HPDE6-E6E7 (cell line): ENCODE measurements at regions not wholly inside any gene's neighbourhood (a gene's known extent, or its start where the extent isn't known, plus 50 kb on each side); places are given as distances from the start of the nearest gene placed in this dataset.
"Not testable (repeated sequence)": the region's sequence is repeated elsewhere in the genome, so short reads cannot be mapped to it uniquely, and the experiment has no call there.

Experiments
- DNase-seq: peaks from one replicate; pipeline ENCODE4 v3.0.0; 2011; ENCODE audit warnings: missing footprints; ENCODE audit errors: extremely low spot score

DNA sequence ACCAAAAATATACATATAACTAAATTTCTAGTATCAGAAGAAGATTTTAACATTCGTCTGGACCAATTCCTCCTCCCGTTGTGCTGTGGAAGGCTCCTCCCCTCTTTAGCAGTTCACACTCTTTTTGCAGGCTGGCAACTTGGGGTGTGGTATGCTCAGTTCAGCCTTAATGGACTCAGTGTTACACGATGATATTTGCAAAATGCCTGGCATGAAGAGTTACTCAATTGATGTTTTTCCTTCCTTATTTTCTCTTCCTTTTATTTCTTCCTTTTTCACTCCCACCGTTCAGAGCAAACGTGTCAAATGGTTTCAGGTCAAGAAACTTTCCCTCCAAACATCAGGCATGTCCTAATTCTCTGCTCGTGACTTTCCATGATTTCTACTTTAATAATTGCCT is 248.3 kb downstream of the PHF14 start:
- no peak for DNase-seq

DNA sequence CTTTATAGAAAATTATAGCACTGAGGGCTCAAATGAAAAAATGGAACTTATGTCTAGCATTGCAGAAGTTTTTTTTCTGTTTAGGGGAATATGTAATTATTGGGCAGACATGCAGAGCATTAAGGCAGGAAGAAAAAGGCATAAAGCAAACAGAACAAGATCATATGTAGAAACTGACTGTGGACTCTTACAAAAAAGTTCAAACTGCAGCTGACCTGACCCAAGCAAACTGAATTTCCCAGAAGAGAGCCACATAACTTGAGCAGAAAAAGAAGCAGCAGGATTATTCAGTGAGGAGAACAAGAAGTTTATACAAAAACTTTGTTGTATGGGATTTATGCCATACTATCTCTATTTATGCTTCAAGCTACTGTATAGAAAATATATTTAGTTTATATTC is 250.9 kb downstream of the PHF14 start:
- no peak for DNase-seq

GRCh38 chr7:11228515-11228914 is 254.8 kb downstream of the PHF14 start:
- peak; percentile 2 for DNase-seq

- DNase-seq, result no peak
These were observed 257.5 kb downstream of the PHF14 start for GRCh38 chr7:11231190-11231589.

- no peak for DNase-seq
These were observed 258.8 kb downstream of the PHF14 start for GRCh38 chr7:11232462-11232861.

DNA sequence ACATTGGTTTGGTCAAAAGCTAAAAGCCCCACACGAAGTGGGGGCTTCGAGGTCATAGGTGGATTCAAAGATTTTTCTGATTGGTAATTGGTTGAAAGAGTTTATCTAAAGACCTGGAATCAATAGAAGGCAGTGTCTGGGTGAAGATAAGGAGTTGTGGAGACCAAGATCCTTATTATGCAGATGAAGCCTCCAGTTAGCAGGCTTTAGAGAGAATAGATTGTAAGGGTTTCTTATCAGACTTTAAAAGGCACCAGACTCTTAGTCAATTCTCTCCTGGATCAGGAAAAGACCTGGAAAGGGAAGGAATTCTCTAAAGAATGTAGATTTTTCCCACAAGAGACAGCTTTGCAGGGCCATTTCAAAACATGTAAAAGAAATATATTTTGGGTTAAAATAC is 260.2 kb downstream of the PHF14 start:
- DNase-seq, result no peak

DNA sequence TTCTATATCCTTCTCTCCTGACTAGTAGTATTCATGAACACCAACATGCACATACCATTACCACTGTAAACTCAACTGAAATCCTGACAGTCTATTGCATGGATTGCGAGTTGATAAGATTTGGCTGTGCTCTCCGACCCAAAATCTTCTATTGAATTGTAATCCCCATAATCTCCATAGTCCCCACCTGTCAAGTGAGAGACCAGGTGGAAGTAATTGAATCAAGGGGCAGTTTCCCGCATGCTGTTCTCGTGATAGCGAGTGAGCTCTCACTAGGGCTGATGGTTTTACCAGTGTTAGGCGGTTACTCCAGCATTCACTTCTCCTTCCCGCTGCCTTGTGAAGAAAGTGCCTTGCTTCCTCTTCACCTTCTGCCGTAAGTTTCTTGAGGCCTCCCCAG is 261.8 kb downstream of the PHF14 start:
- DNase-seq, result no peak

DNA sequence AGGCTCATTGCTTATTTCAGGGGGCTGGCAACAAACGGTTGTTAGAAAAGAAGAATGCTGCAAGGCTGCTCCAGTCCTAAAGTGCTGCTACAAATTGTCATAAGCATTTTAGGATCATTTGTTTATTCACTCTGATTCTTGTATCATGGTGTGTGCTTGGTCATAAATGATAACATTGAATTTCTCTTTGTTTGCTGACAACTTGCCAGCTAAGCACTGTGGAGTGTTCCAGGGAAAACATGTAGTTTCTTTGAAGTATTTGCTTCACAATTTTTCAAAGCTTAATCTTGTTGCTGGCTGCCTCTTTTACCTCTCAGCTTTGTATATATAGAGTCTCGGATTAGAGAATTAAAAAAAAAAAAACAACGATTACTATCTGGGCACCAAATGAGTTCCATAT is 263.0 kb downstream of the PHF14 start:
- DNase-seq, result no peak

DNA sequence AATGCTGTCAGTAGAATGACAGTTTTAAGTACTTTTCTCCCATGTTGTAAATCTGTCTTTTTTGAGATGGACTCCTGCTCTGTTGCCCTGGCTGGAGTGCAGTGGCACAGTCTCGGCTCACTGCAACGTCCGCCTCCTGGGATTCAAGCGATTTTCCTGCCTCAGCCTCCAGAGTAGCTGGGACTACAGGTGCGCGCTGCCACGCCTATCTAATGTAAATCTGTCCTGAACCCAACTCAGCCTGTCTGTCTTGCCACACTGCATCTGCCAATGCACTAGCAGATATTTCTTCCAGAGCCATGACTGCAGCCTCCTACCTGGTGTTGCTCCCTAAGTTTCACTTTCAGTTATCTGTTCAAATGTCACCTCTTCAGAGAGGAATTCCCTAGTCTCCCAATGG is 264.1 kb downstream of the PHF14 start:
- DNase-seq, result peak; percentile 4

GRCh38 chr7:11239316-11239715 is 265.6 kb downstream of the PHF14 start:
- DNase-seq, result no peak

GRCh38 chr7:11243739-11244138 is 270.1 kb downstream of the PHF14 start:
- DNase-seq, result no peak

DNA sequence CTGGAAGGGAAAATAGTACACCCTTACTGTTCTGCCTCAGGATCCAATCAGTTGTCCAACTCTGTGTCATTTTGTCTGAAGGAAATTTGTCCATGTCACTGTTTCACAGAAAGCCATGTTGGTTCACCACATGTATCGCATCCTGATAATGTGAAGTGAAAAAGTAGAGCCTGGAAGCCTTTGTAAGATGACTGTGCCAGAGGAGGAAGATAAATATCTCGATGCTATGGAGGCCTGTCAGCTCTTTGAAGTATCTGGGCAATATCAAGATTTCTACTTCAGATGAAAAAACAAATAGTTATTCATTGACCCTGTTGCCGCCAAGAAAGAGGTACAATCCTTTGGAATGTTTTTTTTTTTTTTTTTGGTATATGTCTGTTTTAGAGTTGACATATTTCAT is 270.5 kb downstream of the PHF14 start:
- no peak for DNase-seq

DNA sequence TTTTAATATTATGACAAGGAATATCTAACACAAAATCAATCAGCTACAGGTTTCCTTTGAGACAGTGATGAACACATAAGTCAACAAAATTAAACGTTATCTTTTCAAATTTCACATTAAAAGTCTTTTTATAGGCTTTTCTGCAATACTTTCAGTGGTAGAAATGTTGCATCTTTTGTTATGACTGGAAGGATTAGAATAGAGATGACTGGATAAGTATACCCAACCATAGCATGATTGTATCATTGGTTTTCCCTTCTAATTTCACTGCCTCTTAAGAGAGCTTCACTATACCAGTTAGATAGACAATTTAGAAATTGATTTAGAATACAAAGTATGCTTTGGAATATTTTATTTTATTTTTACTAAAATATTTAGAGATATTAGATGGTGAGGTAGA is 273.9 kb downstream of the PHF14 start:
- no peak for DNase-seq

DNA sequence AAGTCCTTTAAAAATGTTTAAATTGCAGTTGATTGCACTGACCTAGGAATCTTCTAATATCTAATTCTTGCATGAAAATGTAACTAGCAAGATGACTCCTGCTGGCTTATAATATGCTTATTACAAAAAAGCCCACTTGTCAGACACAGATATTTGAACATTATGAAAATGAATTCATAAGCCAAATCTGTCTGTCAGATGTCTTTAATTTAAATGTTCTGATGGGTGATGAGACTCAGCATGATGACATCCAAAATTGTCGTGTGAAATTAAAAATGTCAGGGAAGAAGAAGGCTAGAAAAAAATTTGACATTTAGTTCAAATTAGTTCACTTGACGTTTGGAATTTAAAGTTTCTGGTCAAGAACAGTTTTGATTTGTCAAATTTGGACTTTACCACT is 277.8 kb downstream of the PHF14 start:
- DNase-seq, result no peak

- DNase-seq, result no peak
These were observed 278.4 kb downstream of the PHF14 start for GRCh38 chr7:11252011-11252607.

GRCh38 chr7:11252705-11253272 is 279.1 kb downstream of the PHF14 start:
- no peak for DNase-seq

- DNase-seq, result no peak
These were observed 282.8 kb downstream of the PHF14 start for GRCh38 chr7:11256501-11256900.

- DNase-seq, result no peak
These were observed 287.8 kb downstream of the PHF14 start for GRCh38 chr7:11261470-11261869.

DNA sequence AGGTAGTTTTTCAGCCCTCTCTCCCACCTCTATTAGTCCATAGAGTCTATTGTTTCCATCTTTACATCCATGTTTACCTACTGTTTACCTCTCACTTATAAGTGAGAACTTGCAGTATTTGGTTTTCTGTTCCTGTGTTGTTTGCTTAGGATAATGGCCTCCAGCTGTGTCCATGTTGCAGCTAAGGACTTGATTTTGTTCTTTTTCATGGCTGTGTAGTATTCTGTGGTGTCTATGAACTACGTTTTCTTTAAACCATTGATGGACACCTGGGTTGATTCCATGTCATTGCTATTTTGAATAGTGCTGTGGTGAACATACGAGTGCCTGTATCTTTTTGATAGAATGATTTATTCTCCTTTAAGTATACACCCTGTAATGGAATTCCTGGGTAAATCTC is 292.4 kb downstream of the PHF14 start:
- no peak for DNase-seq

DNA sequence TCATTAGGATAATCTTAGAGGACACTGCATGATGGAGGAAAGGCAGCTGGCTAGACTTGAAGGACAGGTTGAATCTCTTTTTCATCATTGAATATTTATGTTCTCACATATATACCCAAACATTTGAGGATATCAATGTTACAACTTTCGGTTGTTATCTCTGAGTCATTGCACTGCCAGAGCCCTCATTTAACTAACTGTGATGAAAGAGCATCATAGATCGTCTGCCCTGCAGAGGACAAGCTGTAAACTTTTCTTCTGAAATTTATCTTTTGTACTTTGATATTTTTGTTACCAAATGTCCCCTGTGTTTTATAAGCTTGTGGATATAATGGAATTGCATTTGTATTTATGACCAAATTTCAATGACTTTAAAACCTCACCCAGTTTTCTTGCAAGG is 298.7 kb downstream of the PHF14 start:
- no peak for DNase-seq

DNA sequence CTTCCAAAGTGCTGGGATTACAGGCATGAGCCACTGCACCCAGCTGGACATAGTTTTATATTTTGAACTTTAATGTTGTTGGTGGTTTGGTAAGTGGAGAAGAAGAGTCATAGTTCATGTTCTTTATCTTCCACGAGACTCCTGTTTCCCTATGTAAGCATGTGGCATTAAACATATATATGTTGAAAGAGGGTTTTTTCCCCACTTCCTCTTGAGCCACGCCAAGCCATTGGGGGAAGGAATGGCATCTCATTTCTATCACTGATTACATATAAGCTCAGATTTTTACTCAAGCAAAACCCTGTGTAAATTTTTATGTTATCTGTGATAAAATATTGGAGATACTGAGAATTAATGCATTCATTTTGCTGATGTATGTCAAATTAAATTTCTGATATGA is 300.4 kb downstream of the PHF14 start:
- DNase-seq, result no peak

- DNase-seq, result no peak
These were observed 308.3 kb downstream of the PHF14 start for GRCh38 chr7:11281953-11282352.

DNA sequence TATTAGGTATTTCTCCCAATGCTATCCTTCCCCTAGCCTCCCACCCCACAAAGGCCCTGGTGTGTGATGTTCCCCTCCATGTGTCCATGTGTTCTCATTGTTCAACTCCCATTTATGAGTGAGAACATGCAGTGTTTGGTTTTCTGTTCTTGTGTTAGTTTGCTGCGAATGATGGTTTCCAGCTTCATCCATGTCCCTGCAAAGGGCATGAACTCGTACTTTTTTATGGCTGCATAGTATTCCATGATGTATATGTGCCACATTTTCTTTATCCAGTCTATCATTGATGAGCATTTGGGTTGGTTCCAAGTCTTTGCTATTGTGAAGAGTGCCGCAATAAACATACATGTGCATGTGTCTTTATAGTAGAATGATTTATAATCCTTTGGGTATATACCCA is 309.9 kb downstream of the PHF14 start:
- DNase-seq, result not testable (repeated sequence)

GRCh38 chr7:11290863-11291262 is 317.2 kb downstream of the PHF14 start:
- DNase-seq, result no peak
